MM.1S (cell line): ENCODE measurements at regions not wholly inside any gene's neighbourhood (a gene's known extent, or its start where the extent isn't known, plus 50 kb on each side); places are given as distances from the start of the nearest gene placed in this dataset.

Source experiments
- DNase-seq: peaks from one replicate; pipeline ENCODE4 v3.0.0-alpha.2; 2015
- H2AFZ ChIP-seq: fragments of 300-600 bp; sonication (generic); 2 replicates; pipeline ENCODE4 v1.6.0; 2016; ENCODE audit warnings: antibody characterized with exemption, low read length
- H3F3A ChIP-seq: fragments of 300-600 bp; sonication (generic); 2 replicates; pipeline ENCODE4 v1.6.1; 2016; ENCODE audit warnings: mild to moderate bottlenecking, antibody characterized with exemption, low read length, moderate library complexity, mixed read lengths; ENCODE audit not compliant: insufficient read depth
- H3K27ac ChIP-seq: fragments of 300-600 bp; sonication (generic); 2 replicates; pipeline ENCODE4 v1.5.1; 2016; ENCODE audit warnings: mild to moderate bottlenecking, low read length
- H3K27me3 ChIP-seq: fragments of 300-600 bp; sonication (generic); replicated peaks from 2 replicates; pipeline ENCODE4 v1.6.0; 2016; ENCODE audit warnings: low read length; ENCODE audit not compliant: insufficient read depth
- H3K36me3 ChIP-seq: fragments of 300-600 bp; sonication (generic); replicated peaks from 2 replicates; pipeline ENCODE4 v1.6.1; 2016; ENCODE audit warnings: mild to moderate bottlenecking, low read length, mixed read lengths; ENCODE audit not compliant: insufficient read depth
- H3K4me1 ChIP-seq: fragments of 300-600 bp; sonication (generic); 2 replicates; pipeline ENCODE4 v1.6.1; 2016; ENCODE audit warnings: low read length, mixed read lengths
- H3K4me2 ChIP-seq: fragments of 300-600 bp; sonication (generic); 2 replicates; pipeline ENCODE4 v1.6.0; 2016; ENCODE audit warnings: low read depth, low read length
- H3K4me3 ChIP-seq: fragments of 300-600 bp; sonication (generic); 2 replicates; pipeline ENCODE4 v1.5.1; 2016; ENCODE audit warnings: low read length, mixed read lengths
- H3K79me2 ChIP-seq: fragments of 300-600 bp; sonication (generic); 2 replicates; pipeline ENCODE4 v1.6.1; 2016; ENCODE audit warnings: mixed run types, low read length, mixed read lengths
- H3K9ac ChIP-seq: fragments of 300-600 bp; sonication (generic); 2 replicates; pipeline ENCODE4 v1.6.1; 2016; ENCODE audit warnings: low read length, mixed read lengths
- H3K9me2 ChIP-seq: fragments of 300-600 bp; sonication (generic); replicated peaks from 2 replicates; pipeline ENCODE4 v1.6.1; 2016; ENCODE audit warnings: mild to moderate bottlenecking, low read length, mixed read lengths; ENCODE audit not compliant: insufficient read depth
- H3K9me3 ChIP-seq: fragments of 300-600 bp; sonication (generic); replicated peaks from 2 replicates; pipeline ENCODE4 v1.6.1; 2016; ENCODE audit warnings: mild to moderate bottlenecking, low read length, mixed read lengths; ENCODE audit not compliant: insufficient read depth
- H4K20me1 ChIP-seq: fragments of 300-600 bp; sonication (generic); 2 replicates; pipeline ENCODE4 v1.6.1; 2016; ENCODE audit warnings: mild to moderate bottlenecking, low read length, moderate library complexity, mixed read lengths; ENCODE audit not compliant: insufficient read depth
- CTCF ChIP-seq: fragments of 300-600 bp; sonication (generic); IDR thresholded peaks from 2 replicates; pipeline ENCODE4 v1.5.1; 2016; ENCODE audit warnings: antibody characterized with exemption, low read length, mixed read lengths
- EZH2 ChIP-seq: fragments of 300-600 bp; sonication (generic); optimal IDR thresholded peaks from 2 replicates; pipeline ENCODE3; 2017; ENCODE audit warnings: low read depth, mild to moderate bottlenecking, antibody characterized with exemption, low read length, mixed read lengths
- EZH2phosphoT487 ChIP-seq: fragments of 300-600 bp; sonication (generic); IDR thresholded peaks from 2 replicates; pipeline ENCODE4 v1.6.1; 2018; ENCODE audit warnings: antibody characterized with exemption, low read length

GRCh38 chr4:91795947-91796346, 507.8 kb upstream of the GRID2 start:
- Histone ChIP-seq H3K9me2 (no peaks in the 10 kb centered on the region), H3K4me3 (no peak overlapping the region), H4K20me1 (no peaks in the 10 kb centered on the region), H2AFZ (no peak overlapping the region), H3K27me3 (no peaks in the 10 kb centered on the region), H3K9me3 (no peaks in the 10 kb centered on the region), H3F3A (no peaks in the 10 kb centered on the region), H3K36me3 (no peaks in the 10 kb centered on the region), H3K4me1 (no peaks in the 10 kb centered on the region), H3K4me2 (no peak overlapping the region), H3K79me2 (no peaks in the 10 kb centered on the region), H3K9ac (no peak overlapping the region), H3K27ac (no peak overlapping the region)
- TF ChIP-seq EZH2phosphoT487 = no peak
- TF ChIP-seq CTCF = no peak
- TF ChIP-seq EZH2 = no peak
- DNase-seq = no peak

GRCh38 chr4:91812319-91812718, 491.4 kb upstream of the GRID2 start:
- H4K20me1 ChIP-seq = no peaks in the 10 kb centered on the region
- H3K4me1 ChIP-seq = no peaks in the 10 kb centered on the region
- no peaks in the 10 kb centered on the region for H3K9me2 ChIP-seq
- no peaks in the 10 kb centered on the region for H3F3A ChIP-seq
- no peaks in the 10 kb centered on the region for H3K79me2 ChIP-seq
- H3K4me3 ChIP-seq = no peak overlapping the region
- no peaks in the 10 kb centered on the region for H3K27me3 ChIP-seq
- no peak overlapping the region for H3K9ac ChIP-seq
- TF ChIP-seq CTCF (no peak), EZH2phosphoT487 (no peak), EZH2 (no peak)
- H3K4me2 ChIP-seq = no peak overlapping the region
- no peak overlapping the region for H3K27ac ChIP-seq
- no peak overlapping the region for H2AFZ ChIP-seq
- no peaks in the 10 kb centered on the region for H3K9me3 ChIP-seq
- no peak for DNase-seq
- no peaks in the 10 kb centered on the region for H3K36me3 ChIP-seq

GRCh38 chr4:91824773-91825172, 479.0 kb upstream of the GRID2 start:
- Histone ChIP-seq H3K79me2 (no peaks in the 10 kb centered on the region), H3K9me2 (no peaks in the 10 kb centered on the region), H3K4me1 (no peaks in the 10 kb centered on the region), H3K4me2 (no peak overlapping the region), H3F3A (no peaks in the 10 kb centered on the region), H3K9ac (no peak overlapping the region), H3K9me3 (no peaks in the 10 kb centered on the region), H3K27ac (no peak overlapping the region), H3K36me3 (no peaks in the 10 kb centered on the region), H3K27me3 (no peaks in the 10 kb centered on the region), H4K20me1 (no peaks in the 10 kb centered on the region), H3K4me3 (no peak overlapping the region), H2AFZ (no peak overlapping the region)
- no peak for DNase-seq
- TF ChIP-seq EZH2 (no peak), EZH2phosphoT487 (no peak), CTCF (no peak)
